Activated CD8-positive, alpha-beta memory T cell treated with anti-CD3 and anti-CD28 coated beads for 24 hours (primary cell): ENCODE measurements at regions not wholly inside any gene's neighbourhood (a gene's known extent, or its start where the extent isn't known, plus 50 kb on each side); places are given as distances from the start of the nearest gene placed in this dataset.
"Not testable (repeated sequence)": the region's sequence is repeated elsewhere in the genome, so short reads cannot be mapped to it uniquely, and the experiment has no call there.

Source experiments
- DNase-seq: peaks from one replicate; pipeline ENCODE4 v3.0.0-alpha.2; 2020

DNA sequence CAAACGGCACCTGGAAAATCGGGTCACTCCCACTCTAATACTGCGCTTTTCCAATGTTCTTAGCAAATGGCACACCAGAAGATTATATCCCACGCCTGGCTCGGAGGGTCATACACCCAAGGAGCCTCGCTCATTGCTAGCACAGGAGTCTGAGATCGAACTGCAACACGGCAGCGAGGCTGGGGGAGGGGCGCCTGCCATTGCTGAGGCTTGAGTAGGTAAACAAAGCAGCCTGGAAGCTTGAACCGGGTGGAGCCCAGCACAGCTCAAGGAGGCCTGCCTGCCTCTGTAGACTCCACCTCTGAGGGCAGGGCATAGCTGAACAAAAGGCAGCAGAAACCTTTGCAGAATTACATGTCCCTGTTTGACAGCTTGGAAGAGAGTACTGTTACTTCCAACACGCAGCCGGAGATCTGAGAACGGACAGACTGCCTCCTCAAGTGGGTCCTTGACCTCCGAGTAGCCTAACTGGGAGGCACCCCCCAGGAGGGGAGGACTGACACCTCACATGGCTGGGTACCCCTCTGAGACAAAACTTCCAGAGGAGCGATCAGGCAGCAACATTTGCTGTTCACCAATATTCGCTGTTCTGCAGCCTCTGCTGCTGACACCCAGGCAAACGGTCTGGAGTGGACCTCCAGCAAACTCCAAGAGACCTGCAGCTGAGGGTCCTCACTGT, 472.3 kb upstream of the PHF14 start:
- not testable (repeated sequence) for DNase-seq

DNA sequence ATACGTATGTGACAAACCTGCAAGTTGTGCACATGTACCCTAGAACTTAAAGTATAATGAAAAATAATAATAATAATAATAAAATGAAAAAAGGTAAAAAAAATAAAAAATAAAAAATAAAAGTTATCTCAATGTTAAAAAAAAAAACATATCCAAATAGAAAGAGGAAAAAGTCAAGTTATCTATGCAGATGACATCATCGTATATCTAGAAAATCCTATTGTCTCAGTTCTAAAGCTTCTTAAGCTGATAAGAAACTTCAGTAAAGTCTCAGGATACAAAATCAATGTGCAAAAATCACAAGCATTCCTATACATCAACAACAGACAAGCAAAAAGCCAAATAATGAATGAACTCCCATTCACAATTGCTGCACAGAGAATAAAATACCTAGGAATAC, 466.6 kb upstream of the PHF14 start:
- no peak for DNase-seq

DNA sequence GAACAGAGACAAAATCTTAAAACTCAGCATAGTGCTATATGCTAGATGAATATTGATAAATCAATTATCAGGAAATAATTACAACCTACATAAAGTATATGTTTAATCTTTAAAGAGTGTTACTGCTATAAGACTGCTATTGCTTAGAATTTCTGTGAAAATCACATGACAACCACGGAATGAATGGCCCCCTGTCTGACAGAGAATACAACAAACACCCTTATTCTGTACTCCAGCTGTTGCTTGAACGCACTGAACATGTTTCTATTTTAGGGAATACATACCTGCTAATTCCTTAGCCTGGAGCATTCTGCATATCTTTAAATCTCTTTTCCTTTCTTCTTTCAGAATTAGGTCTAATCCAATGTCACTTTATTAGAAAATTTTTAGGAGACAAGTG, 452.4 kb upstream of the PHF14 start:
- DNase-seq = no peak

DNA sequence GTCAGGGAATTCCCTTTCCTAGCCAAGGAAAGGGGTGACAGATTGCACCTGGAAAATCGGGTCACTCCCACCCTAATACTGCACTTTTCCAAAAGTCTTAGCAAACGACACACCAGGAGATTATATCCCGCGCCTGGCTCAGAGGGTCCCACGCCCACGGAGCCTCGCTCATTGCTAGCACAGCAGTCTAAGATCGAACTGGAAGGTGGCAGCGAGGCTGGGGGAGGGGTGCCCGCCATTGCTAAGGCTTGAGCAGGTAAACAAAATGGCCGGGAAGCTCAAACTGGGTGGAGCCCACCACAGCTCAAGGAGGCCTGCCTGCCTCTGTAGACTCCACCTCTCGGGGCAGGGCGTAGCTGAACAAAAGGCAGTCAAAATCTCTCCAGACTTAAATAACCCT, 440.2 kb upstream of the PHF14 start:
- not testable (repeated sequence) for DNase-seq

DNA sequence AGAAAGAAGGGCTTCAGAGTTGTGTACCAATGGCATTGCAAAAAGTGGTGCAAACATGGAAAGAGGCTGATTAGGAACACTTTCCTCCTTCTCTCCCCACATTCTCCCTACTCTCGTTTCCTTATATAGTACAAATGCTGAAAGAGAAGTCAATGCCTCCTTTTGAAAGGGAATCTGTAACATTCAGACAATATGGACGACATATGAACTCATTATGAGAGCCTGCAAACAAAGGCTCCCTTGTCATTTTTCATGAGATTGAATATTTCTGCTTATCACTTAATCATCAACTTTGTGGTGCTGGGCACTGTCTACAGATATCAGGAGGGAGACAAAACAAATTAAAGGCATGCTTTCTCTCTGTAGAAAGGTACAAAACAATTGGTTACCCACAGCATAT, 437.1 kb upstream of the PHF14 start:
- DNase-seq = no peak

DNA sequence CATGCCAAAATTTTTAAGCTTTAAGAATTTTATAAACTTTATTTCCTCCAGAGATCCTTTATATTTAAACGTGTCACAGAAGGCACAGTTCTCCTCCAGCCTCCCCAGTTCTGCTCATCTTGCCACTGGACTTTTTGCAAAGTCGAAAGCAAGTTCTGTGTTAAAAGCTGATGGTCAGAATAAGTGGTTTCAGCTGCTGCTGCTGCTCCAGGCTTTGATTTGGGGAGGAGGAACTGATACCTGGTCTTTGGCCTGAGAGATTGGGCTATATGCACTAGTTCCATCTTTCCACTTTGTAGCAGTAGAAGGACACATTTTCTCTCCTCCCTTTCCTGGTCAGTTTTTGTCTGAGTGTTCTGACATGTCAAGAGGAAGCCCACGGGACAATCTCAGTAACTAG, 435.9 kb upstream of the PHF14 start:
- DNase-seq = no peak

DNA sequence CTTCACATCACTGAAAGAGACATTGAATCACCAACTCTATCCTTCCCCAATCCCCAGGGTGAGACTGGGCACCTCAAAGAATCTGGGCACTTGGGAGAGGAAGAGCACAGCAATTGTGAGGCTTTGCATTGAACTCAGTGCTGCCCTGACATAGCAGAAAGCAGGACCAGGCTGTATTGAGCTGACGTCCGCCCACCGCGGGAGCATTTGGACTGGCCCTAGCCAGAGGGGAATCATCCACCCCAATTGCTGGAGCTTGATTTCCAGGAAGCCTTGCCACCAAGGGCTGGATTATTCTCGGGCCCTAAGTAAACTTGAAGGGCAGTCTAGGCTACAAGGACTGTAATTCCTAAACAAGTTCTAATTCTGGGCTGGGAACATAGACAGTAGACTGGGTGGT, 416.3 kb upstream of the PHF14 start:
- no peak for DNase-seq

DNA sequence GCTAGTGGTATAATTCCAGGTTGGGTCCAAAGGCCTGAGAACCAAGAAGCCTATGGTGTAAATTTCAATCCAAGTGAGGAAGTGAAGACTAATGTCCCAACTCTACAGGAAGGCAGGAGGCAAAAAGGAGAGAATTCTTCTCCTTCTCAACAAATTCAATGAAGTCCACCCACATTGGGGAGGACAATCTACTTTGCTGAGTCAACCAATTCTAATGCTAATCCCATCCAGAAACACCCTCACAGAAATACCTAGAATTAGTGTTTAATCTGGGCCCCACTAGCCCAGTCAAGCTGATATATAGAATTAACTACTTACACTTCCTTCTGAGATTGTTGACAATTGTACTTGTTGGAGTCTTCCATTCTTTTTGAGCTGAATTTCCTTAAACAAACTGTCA, 413.2 kb upstream of the PHF14 start:
- no peak for DNase-seq

DNA sequence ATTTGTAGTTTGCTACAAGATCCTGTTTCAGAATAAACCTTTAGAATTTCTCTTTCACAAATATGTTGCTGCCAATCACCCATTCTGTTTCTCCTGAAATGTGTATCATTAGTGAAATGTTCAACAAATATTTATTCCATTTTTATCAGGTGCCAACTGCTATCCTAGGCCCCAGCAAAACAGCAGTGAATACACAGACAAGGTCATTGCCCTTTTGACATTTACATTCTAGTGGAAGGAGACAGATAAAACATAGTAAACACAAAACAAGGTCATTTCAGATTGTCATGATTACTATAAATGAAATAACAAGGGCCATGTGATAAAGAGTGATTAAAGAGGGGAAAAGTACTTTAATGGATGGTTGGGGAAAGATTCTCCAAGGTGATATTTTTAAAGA, 404.8 kb upstream of the PHF14 start:
- no peak for DNase-seq

- DNase-seq = no peak
Measured at GRCh38 chr7:10571759-10572158, 401.9 kb upstream of the PHF14 start.

GRCh38 chr7:10577866-10578374, 395.8 kb upstream of the PHF14 start:
- DNase-seq = no peak

DNA sequence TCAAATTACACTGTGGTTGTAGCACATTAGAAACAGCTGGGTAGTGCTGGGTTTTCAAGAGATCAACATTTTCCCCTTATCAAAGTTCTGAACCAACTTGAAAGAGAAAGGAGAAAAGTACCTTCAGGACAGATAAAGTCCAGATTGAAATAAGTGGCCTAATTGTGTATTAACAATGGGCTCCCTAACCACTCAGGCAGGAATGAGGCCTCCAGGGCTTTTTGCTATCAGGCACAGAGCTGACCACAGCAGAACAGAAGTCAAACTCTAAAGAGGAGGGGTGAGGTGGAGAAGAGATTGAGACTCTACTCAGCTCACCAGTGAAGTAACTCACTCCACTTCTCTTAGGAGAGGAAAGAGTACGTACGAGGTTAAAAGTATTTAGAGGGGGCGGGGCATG, 394.1 kb upstream of the PHF14 start:
- DNase-seq = no peak

GRCh38 chr7:10584886-10585285, 388.8 kb upstream of the PHF14 start:
- no peak for DNase-seq

- no peak for DNase-seq
Measured at GRCh38 chr7:10588084-10588483, 385.6 kb upstream of the PHF14 start.

- DNase-seq = no peak
Measured at GRCh38 chr7:10592604-10593003, 381.1 kb upstream of the PHF14 start.

DNA sequence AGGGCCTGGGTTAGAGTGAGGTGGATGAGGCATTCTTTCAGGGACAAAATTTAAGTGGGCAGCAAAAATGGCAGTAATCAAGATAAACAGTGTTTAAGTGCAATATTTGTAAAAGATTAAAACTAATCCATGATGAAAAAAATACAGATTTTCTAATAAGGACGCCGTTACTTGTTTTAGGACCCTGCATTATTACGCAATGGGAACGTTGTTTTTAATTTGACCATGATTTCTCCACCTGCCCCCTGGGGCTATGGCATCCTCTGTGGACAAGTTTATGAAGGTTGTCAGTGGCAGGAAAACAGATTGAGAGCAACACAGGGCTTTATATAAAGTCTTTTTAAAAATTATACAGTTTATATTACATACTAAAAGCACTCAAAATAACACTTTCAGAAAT, 380.6 kb upstream of the PHF14 start:
- no peak for DNase-seq

DNA sequence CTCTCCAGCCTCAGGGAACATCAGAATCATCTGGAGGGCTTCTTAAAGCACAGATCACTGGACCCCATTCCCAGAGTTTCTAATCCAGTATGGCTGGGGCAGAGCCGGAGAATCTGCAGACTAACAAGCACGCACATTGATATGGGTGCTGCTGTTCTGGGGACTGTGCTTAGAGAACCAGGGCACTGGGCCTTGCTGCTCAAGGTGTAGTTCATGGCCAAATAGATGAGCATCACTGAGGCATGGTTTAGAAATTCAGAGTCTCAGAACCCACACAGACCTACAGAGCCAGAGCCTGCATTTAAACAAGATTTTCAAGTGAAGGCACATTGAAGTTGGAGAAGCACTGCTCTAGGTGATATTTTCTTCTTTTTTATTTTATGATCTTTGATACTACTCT, 376.8 kb upstream of the PHF14 start:
- DNase-seq = no peak

DNA sequence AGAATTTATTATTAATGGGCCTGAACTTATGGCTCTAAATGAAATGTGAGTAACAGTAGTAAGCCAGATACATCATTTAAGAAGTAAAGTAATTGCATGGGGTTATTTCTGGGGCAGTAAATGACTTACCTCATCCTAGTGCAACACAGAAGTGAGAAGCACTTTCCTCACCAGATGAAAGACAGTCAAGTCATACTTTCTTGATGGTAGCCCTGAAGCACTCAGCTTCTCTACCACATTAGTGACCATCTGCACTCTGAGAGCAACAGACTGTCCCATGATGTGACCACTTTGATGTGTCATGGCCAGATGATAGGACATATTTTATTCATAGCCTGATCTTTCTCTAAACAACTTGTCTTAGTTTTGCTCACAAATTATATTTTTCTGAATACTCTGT, 369.5 kb upstream of the PHF14 start:
- DNase-seq = no peak

GRCh38 chr7:10612950-10613349, 360.7 kb upstream of the PHF14 start:
- no peak for DNase-seq

- DNase-seq = no peak
Measured at GRCh38 chr7:10618953-10619352, 354.7 kb upstream of the PHF14 start.

DNA sequence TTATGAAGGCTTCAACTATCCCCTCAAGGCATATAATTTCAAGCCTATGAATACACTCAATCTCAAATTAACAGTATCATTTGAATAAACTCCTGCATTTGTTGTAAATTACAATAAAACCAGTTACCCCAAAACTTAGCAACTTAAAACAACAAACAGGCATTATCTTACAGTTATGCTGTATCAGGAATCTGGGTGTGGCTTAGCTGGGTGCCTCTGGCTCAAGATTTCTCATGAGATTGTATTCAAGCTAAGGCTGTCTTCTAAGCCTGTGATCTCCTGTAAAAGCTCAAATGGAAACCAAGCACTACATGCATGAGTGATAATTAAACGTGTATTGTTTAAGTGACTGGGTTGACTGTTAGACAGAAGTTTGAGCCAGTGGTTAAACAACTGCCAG, 341.0 kb upstream of the PHF14 start:
- no peak for DNase-seq

DNA sequence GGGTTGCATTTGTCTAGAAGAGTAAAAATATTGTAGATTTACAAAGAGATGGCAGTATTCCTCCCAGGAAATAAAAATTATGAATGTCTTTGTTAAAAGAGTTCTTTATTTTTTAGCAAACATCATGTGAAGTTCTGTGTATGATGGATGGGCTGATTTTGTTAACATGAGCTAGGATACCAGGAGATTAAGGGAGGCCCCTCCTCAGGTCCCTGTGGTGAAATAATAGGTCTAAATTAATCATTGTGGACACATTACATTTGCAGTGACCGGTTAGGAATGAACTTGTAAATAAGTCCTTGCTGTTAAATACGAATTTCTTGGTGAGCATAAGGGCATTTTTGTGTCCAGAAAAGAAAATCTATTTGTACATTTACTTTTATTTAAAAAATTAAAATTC, 339.4 kb upstream of the PHF14 start:
- no peak for DNase-seq

- no peak for DNase-seq
Measured at GRCh38 chr7:10637991-10638390, 335.7 kb upstream of the PHF14 start.

DNA sequence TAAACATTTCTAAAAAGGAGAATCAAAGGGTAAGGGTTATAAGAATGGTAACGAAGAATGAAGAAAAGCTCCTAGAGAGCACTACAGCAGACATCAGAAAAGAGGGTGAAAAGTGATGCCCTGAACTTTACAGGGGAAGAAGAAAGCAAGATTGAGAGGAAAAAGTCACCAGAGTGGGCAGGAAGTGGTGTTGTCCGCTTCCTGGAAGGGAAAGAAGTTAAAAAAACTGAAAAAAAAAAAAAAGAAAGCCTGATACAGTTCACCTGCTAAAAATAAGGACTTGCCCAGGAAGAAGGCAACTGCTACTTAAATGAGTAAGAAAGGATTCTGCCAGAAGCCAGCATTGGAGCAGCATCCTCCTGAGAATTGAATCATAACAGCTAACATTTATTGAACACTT, 330.1 kb upstream of the PHF14 start:
- no peak for DNase-seq

DNA sequence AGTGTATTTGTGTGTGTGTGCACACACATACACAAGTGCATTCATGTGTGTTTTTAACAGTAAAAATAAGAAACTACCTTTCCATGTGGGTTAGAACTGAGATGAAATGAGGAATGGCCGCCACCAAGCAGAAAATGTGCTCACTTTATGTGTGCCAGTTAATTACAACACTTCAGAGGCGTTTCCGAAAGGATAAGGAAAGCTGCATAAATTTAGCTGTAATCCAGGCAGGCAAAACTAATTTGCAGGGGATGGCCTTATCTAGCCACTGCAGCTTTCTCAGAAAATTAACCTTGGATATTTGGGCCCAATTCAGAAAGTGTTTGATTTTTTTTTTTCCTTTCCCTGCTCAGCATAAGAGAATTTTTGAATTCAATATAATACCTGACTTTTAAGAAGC, 328.8 kb upstream of the PHF14 start:
- DNase-seq = no peak

GRCh38 chr7:10646194-10646593, 327.5 kb upstream of the PHF14 start:
- DNase-seq = no peak
